ENCODE measurements at regions not wholly inside any gene's neighbourhood (a gene's known extent, or its start where the extent isn't known, plus 50 kb on each side); places are given as distances from the start of the nearest gene placed in this dataset.

- DNase-seq (ENCODE audit: low read depth in 1 of 2, low spot score in 1 of 2), result no peak
- in situ Hi-C loops (cut with HindIII; ENCODE audit: low pct_unique_long_range_greater_than_20kb, low sequenced_read_pairs), result no loop called here
- TF ChIP-seq JUND (IDR thresholded peaks at IDR 0.05; ENCODE audit: low read depth), result no peak
Observed at GRCh38 chr2:7118606-7119131, 201.5 kb downstream of the RNF144A start.

DNA sequence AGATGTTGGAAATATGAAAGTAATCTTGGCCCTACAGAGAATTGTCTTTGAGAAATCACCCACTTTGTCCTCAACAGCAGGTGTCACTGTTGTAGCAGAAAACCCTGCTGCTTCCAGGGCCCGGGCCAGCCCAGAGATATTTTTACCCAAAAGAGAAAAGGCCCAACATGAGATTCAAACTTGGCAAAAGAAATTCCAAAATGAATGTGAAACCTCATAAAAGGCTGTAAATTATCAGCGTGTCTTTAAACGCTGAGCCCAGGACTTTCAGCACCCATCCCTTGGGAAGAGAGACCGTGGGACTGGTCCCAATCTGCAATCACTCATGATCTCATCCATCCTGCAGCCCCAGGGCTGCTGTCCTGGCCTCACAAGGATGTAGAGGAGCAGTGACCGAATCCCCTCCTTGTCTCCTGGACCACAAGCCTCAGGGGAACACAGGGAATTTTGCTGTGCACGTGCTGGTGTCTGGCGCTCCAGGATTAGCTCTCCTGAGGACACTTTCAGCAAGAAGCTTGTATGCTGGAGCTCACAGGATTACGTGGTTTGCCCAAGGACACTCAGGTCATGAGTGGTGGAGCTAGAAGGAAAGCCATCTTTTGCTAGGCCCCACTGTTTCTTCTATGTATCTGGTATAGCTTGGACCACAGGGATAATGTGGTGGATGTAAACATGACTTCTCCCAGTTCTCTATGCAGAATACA is 202.1 kb downstream of the RNF144A start:
- no peak for TF ChIP-seq JUND (IDR thresholded peaks at IDR 0.05; ENCODE audit: low read depth)
- in situ Hi-C loops (cut with HindIII; ENCODE audit: low pct_unique_long_range_greater_than_20kb, low sequenced_read_pairs), result no loop called here
- peak in 1 of 2 experiments; percentile 38 for DNase-seq (ENCODE audit: low read depth in 1 of 2, low spot score in 1 of 2)

GRCh38 chr2:7121851-7122250 is 204.6 kb downstream of the RNF144A start:
- TF ChIP-seq JUND (IDR thresholded peaks at IDR 0.05; ENCODE audit: low read depth), result no peak
- in situ Hi-C loops (cut with HindIII; ENCODE audit: low pct_unique_long_range_greater_than_20kb, low sequenced_read_pairs), result no loop called here
- DNase-seq (ENCODE audit: low read depth in 1 of 2, low spot score in 1 of 2), result no peak

DNA sequence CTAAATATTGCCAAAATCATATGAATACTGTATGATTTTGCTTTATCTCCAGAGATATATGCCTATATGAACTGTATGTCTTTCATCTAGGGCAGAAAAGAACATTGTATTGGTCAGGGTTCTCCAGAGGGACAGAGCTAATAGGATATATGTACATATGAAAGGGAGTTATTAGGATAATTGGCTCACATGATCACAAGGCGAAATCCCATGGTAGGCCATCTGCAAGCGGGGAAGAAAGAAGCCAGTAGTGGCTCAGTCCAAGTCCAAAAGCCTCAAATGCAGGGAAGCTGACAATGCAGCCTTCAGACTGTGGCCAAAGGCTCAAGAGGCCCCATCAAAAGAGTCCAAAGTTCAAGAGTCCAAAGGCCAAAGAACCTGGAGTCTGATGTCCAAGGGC is 209.9 kb downstream of the RNF144A start:
- no peak for DNase-seq (ENCODE audit: low read depth in 1 of 2, low spot score in 1 of 2)
- no peak for TF ChIP-seq JUND (IDR thresholded peaks at IDR 0.05; ENCODE audit: low read depth)
- in situ Hi-C loops (cut with HindIII; ENCODE audit: low pct_unique_long_range_greater_than_20kb, low sequenced_read_pairs), result no loop called here

DNA sequence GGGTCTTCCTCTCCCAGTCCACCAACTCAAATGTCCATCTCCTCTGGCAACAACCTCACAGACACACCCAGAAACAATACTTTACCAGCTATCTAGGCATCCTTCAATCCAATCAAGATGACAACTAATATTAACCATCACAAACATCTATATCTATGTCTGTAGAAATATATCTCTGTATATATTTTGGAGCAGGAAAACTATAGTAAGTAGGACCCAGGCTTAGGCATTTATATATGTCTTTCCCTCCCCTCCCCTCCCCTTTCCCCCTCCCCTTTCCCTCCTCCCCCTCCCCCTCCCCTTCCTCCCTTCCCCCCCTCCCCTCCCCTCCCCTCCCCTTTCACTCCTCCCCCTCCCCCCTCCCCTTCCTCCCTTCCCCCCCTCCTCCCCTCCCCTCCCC is 210.5 kb downstream of the RNF144A start:
- no peak for TF ChIP-seq JUND (IDR thresholded peaks at IDR 0.05; ENCODE audit: low read depth)
- in situ Hi-C loops (cut with HindIII; ENCODE audit: low pct_unique_long_range_greater_than_20kb, low sequenced_read_pairs), result no loop called here
- no peak for DNase-seq (ENCODE audit: low read depth in 1 of 2, low spot score in 1 of 2)

DNA sequence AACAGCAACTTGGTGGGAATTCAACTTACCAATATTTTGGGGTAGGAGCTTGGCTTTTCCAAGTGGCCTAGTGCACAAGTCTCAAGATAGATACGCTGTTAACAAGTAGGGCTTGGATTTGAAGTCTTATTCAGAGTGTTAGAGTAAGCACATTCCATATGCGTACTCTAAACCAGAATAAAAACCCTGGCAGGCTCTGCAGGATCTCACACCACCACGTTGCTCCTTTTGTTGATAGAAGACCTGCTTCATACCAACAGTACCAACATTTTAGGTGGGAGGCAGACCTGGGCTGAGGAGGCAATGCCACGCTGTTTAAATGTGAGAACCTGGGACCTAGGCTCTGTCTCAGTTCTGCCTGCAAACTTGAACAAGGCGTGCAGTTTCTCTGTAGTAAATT is 214.0 kb downstream of the RNF144A start:
- in situ Hi-C loops (cut with HindIII; ENCODE audit: low pct_unique_long_range_greater_than_20kb, low sequenced_read_pairs), result no loop called here
- TF ChIP-seq JUND (IDR thresholded peaks at IDR 0.05; ENCODE audit: low read depth), result no peak
- DNase-seq (ENCODE audit: low read depth in 1 of 2, low spot score in 1 of 2), result no peak

- in situ Hi-C loops (cut with HindIII; ENCODE audit: low pct_unique_long_range_greater_than_20kb, low sequenced_read_pairs), result no loop called here
- no peak for DNase-seq (ENCODE audit: low read depth in 1 of 2, low spot score in 1 of 2)
Observed at GRCh38 chr2:7132753-7133152, 215.5 kb downstream of the RNF144A start.

DNA sequence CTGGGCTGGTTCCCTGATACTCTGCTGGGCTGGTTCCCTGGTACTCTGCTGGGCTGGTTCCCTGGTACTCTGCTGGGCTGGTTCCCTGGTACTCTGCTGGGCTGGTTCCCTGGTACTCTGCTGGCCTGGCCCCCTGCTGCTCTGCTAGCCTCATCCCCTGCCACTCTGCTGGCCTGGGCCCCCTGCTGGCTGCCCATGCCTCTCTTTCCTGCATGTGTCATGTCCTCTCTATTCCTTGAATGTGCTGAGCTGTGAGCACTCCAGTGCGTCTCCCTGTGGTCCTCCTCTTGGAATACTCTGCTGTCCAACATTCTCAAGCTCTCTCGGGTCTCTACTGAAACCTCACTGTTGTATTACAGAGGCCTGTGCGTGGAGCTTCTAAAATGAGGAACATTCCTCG is 216.3 kb downstream of the RNF144A start:
- in situ Hi-C loops (cut with HindIII; ENCODE audit: low pct_unique_long_range_greater_than_20kb, low sequenced_read_pairs), result no loop called here
- DNase-seq (ENCODE audit: low read depth in 1 of 2, low spot score in 1 of 2), result no peak
- no peak for TF ChIP-seq JUND (IDR thresholded peaks at IDR 0.05; ENCODE audit: low read depth)

More at GRCh38 chr2:7132753-7133152, 215.5 kb downstream of the RNF144A start:
- TF ChIP-seq JUND (IDR thresholded peaks at IDR 0.05; ENCODE audit: low read depth), result no peak

GRCh38 chr2:7140306-7140705 is 223.1 kb downstream of the RNF144A start:
- TF ChIP-seq JUND (IDR thresholded peaks at IDR 0.05; ENCODE audit: low read depth), result no peak
- in situ Hi-C loops (cut with HindIII; ENCODE audit: low pct_unique_long_range_greater_than_20kb, low sequenced_read_pairs), result no loop called here
- no peak for DNase-seq (ENCODE audit: low read depth in 1 of 2, low spot score in 1 of 2)

DNA sequence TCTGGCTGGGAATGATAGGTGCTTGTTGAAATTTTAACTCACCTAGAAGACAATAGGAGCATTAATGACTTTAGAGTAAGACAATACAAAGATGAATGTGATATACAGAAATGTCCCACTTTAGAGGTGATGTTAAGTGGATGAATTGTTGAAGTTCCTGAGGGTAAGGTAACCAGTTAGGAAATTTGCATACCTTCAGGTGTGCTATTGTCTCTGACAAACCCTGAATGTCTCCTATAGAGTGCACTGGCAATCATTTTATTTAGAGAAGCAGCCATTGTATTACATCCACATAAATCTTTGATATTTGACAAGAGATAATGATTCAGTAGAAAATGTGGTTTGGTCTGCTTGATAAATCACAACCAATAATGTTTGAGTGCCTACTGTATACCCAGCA is 228.5 kb downstream of the RNF144A start:
- DNase-seq (ENCODE audit: low read depth in 1 of 2, low spot score in 1 of 2), result no peak
- in situ Hi-C loops (cut with HindIII; ENCODE audit: low pct_unique_long_range_greater_than_20kb, low sequenced_read_pairs), result no loop called here
- TF ChIP-seq JUND (IDR thresholded peaks at IDR 0.05; ENCODE audit: low read depth), result no peak

DNA sequence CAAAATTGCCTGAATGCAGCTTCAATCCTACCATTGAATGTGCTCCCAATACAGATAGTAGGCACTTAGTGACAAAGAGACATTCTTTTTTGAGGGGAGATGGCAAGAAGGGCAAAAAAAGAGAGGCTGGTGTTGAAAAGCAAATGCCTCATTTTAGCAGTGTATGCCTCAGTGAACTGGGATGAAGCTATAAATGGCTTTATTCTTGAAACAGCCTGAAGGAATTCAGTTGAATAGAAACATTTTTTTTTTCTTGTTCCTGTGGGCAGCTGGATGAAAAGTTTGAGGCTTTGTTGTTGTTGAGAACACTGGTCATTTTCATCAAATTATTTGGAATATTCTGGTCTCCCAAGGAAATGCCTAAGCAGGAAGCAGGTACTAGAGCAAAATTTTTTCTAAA is 228.9 kb downstream of the RNF144A start:
- DNase-seq (ENCODE audit: low read depth in 1 of 2, low spot score in 1 of 2), result no peak
- in situ Hi-C loops (cut with HindIII; ENCODE audit: low pct_unique_long_range_greater_than_20kb, low sequenced_read_pairs), result no loop called here
- TF ChIP-seq JUND (IDR thresholded peaks at IDR 0.05; ENCODE audit: low read depth), result no peak

- DNase-seq (ENCODE audit: low read depth in 1 of 2, low spot score in 1 of 2), result no peak
- TF ChIP-seq JUND (IDR thresholded peaks at IDR 0.05; ENCODE audit: low read depth), result no peak
- in situ Hi-C loops (cut with HindIII; ENCODE audit: low pct_unique_long_range_greater_than_20kb, low sequenced_read_pairs), result no loop called here
Observed at GRCh38 chr2:7154656-7155055, 237.4 kb downstream of the RNF144A start.

DNA sequence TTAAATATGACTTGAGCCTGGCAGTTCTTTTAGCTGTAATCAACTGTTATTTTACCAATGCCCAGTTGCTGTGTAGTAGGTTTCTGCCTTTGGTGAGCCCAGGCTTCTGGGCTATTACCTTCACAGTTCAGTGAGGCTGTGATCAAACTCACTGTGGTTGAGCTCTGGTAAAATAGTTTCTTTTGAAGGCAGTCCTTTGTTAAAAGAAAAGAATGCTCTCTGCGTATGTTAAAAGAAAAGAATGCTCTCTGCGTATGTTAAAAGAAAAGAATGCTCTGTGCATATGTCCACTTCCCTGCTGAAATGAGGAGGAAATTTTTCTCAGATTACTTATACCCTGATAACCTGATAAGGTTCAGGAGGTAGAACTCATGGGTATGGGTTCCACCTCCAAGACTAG is 244.3 kb downstream of the RNF144A start:
- TF ChIP-seq JUND (IDR thresholded peaks at IDR 0.05; ENCODE audit: low read depth), result no peak
- in situ Hi-C loops (cut with HindIII; ENCODE audit: low pct_unique_long_range_greater_than_20kb, low sequenced_read_pairs), result no loop called here
- no peak for DNase-seq (ENCODE audit: low read depth in 1 of 2, low spot score in 1 of 2)

DNA sequence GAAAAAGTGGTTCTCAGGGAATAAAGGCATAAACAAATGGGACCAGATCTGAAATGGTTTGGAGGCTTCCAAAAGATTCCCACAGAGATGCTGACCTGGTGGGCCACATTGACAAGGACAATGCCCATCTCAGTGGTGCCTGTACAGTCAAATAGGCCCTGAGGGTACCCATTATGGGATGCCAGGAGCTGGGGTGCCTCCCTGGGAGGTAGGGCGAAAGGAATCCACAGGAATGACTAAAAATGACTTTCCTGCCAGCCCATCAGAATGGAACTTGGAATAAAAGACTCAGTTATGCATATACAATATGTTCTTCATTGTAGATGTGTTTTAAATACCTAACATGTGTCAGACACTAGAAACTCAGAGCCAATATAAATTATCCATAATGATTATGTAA is 248.5 kb downstream of the RNF144A start:
- no peak for TF ChIP-seq JUND (IDR thresholded peaks at IDR 0.05; ENCODE audit: low read depth)
- no peak for DNase-seq (ENCODE audit: low read depth in 1 of 2, low spot score in 1 of 2)
- in situ Hi-C loops (cut with HindIII; ENCODE audit: low pct_unique_long_range_greater_than_20kb, low sequenced_read_pairs), result no loop called here

Measured in T47D (cell line).